ENCODE measurements at regions not wholly inside any gene's neighbourhood (a gene's known extent, or its start where the extent isn't known, plus 50 kb on each side); places are given as distances from the start of the nearest gene placed in this dataset.

DNA sequence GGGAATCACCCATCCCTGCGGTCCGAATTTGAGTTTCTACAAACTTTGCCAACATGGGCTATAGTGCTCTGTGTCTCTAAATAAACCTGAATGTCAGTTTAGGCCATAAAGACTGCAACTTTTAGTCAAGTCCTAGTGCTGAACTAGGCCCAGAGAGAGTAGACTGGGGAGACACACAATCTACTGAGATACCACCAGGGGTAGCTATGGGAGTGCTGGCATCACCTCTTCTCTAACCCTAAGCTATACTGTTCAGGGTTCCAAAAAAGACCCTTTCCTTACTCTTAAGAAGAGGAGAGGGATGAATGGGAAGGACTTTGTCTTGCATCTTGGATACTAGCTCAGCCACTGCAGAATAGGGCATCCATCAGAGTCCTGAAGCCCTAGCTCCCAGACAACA, 866.7 kb upstream of the PRMT6 start:
- WGBS (ENCODE audit: insufficient coverage) = 94% methylated on average over 2 of the region's 2 CpGs
- intact Hi-C loops (cut with micrococcal nuclease) = no loop called here
- Histone ChIP-seq H3K4me3 (ENCODE audit: control extremely low read depth in 1 of 5, extremely low read depth in 1 of 5, insufficient read depth in 1 of 5, low read depth in 2 of 5, low read length in 4 of 5) (no peak overlapping the region), H3K4me2 (replicated peaks; ENCODE audit: low read depth, low read length, poor library complexity, severe bottlenecking) (no peak overlapping the region), H3K9ac (ENCODE audit: low read length) (no peak overlapping the region), H3K9me3 (ENCODE audit: control extremely low read depth in 1 of 3, control insufficient read depth in 2 of 3, insufficient read depth in 1 of 3, low read length in 2 of 3) (peaks cover 0 to 14% (median 1%) of the 10 kb centered on the region in 3 donors), H3K4me1 (ENCODE audit: control insufficient read depth in 2 of 2, insufficient read depth in 2 of 2, low read length in 2 of 2) (no peaks in the 10 kb centered on the region), H3K36me3 (replicated peaks in 1 of 2; ENCODE audit: control extremely low read depth in 1 of 2, control insufficient read depth in 1 of 2, extremely low read depth in 1 of 2, insufficient read depth in 2 of 2, low read length in 1 of 2) (no peaks in the 10 kb centered on the region), H2AFZ (ENCODE audit: insufficient read depth, low read depth, low read length, poor library complexity, severe bottlenecking) (no peak overlapping the region), H3K27ac (ENCODE audit: low read length in 2 of 2) (no peak overlapping the region), H4K20me1 (ENCODE audit: control insufficient read depth, insufficient read depth, low read length, poor library complexity, severe bottlenecking) (no peaks in the 10 kb centered on the region), H3K27me3 (replicated peaks in 1 of 4; ENCODE audit: control extremely low read depth in 1 of 4, control insufficient read depth in 3 of 4, insufficient read depth in 4 of 4, low read length in 3 of 4) (no peaks in the 10 kb centered on the region), H3K79me2 (ENCODE audit: control insufficient read depth, insufficient read depth, low read length) (no peaks in the 10 kb centered on the region)
- DNase-seq (no peak), ATAC-seq (ENCODE audit: low read depth) (no peak)
- Mint-ChIP-seq H3K4me3 (no peak overlapping the region), H3K9me3 (ENCODE audit: insufficient read depth) (peaks cover 11% of the 10 kb centered on the region), H3K27me3 (no peaks in the 10 kb centered on the region), H3K27ac (no peak overlapping the region), H3K4me1 (no peaks in the 10 kb centered on the region)
- POLR2A ChIA-PET = no interaction called here
- CTCF ChIA-PET = no interaction called here
- no peak for TF ChIP-seq EZH2 (IDR thresholded peaks at IDR 0.05; ENCODE audit: borderline replicate concordance, insufficient read depth, low read depth, low read length, poor library complexity, severe bottlenecking)
- TF ChIP-seq, protein P1, sequence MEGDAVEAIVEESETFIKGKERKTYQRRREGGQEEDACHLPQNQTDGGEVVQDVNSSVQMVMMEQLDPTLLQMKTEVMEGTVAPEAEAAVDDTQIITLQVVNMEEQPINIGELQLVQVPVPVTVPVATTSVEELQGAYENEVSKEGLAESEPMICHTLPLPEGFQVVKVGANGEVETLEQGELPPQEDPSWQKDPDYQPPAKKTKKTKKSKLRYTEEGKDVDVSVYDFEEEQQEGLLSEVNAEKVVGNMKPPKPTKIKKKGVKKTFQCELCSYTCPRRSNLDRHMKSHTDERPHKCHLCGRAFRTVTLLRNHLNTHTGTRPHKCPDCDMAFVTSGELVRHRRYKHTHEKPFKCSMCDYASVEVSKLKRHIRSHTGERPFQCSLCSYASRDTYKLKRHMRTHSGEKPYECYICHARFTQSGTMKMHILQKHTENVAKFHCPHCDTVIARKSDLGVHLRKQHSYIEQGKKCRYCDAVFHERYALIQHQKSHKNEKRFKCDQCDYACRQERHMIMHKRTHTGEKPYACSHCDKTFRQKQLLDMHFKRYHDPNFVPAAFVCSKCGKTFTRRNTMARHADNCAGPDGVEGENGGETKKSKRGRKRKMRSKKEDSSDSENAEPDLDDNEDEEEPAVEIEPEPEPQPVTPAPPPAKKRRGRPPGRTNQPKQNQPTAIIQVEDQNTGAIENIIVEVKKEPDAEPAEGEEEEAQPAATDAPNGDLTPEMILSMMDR (IDR thresholded peaks at IDR 0.05) = no peak

DNA sequence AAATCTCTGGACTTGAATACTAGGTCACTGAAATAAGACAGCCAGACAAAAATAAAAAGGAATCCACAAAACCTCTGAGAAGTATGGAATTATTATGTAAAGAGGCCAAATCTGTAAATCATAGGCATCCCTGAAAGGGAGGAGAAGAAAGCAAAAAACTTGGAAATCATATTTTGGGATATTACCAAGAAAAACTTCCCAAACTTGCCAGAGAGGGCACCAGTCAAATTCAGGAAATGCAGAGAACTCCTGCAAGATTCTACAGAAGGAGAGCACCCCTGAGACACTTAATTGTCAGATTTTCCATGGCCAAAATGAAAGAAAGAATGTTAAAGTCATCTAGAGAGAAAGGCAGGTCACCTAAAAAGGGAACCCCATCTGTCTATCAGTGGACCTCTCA, 862.3 kb upstream of the PRMT6 start:
- Histone ChIP-seq H3K9me3 (ENCODE audit: control extremely low read depth in 1 of 3, control insufficient read depth in 2 of 3, insufficient read depth in 1 of 3, low read length in 2 of 3) (peaks cover 0 to 14% (median 1%) of the 10 kb centered on the region in 3 donors), H3K9ac (ENCODE audit: low read length) (no peak overlapping the region), H3K27ac (ENCODE audit: low read length in 2 of 2) (no peak overlapping the region), H3K4me2 (replicated peaks; ENCODE audit: low read depth, low read length, poor library complexity, severe bottlenecking) (no peak overlapping the region), H3K79me2 (ENCODE audit: control insufficient read depth, insufficient read depth, low read length) (no peaks in the 10 kb centered on the region), H3K27me3 (replicated peaks in 1 of 4; ENCODE audit: control extremely low read depth in 1 of 4, control insufficient read depth in 3 of 4, insufficient read depth in 4 of 4, low read length in 3 of 4) (no peaks in the 10 kb centered on the region), H4K20me1 (ENCODE audit: control insufficient read depth, insufficient read depth, low read length, poor library complexity, severe bottlenecking) (no peaks in the 10 kb centered on the region), H3K4me3 (ENCODE audit: control extremely low read depth in 1 of 5, extremely low read depth in 1 of 5, insufficient read depth in 1 of 5, low read depth in 2 of 5, low read length in 4 of 5) (no peak overlapping the region), H3K4me1 (ENCODE audit: control insufficient read depth in 2 of 2, insufficient read depth in 2 of 2, low read length in 2 of 2) (no peaks in the 10 kb centered on the region), H2AFZ (ENCODE audit: insufficient read depth, low read depth, low read length, poor library complexity, severe bottlenecking) (no peak overlapping the region), H3K36me3 (replicated peaks in 1 of 2; ENCODE audit: control extremely low read depth in 1 of 2, control insufficient read depth in 1 of 2, extremely low read depth in 1 of 2, insufficient read depth in 2 of 2, low read length in 1 of 2) (no peaks in the 10 kb centered on the region)
- POLR2A ChIA-PET = no interaction called here
- intact Hi-C loops (cut with micrococcal nuclease) = no loop called here
- CTCF ChIA-PET = no interaction called here
- DNase-seq (no peak), ATAC-seq (ENCODE audit: low read depth) (no peak)
- no peaks in the 10 kb centered on the region for H3K4me1 Mint-ChIP-seq
- no peaks in the 10 kb centered on the region for H3K27me3 Mint-ChIP-seq
- no peak for TF ChIP-seq EZH2 (IDR thresholded peaks at IDR 0.05; ENCODE audit: borderline replicate concordance, insufficient read depth, low read depth, low read length, poor library complexity, severe bottlenecking)
- TF ChIP-seq, protein P1 (IDR thresholded peaks at IDR 0.05) = no peak
- peaks cover 17% of the 10 kb centered on the region for H3K9me3 Mint-ChIP-seq (ENCODE audit: insufficient read depth)
- H3K4me3 Mint-ChIP-seq = no peak overlapping the region
- H3K27ac Mint-ChIP-seq = no peak overlapping the region
